ENCODE measurements at regions not wholly inside any gene's neighbourhood (a gene's known extent, or its start where the extent isn't known, plus 50 kb on each side); places are given as distances from the start of the nearest gene placed in this dataset.

DNA sequence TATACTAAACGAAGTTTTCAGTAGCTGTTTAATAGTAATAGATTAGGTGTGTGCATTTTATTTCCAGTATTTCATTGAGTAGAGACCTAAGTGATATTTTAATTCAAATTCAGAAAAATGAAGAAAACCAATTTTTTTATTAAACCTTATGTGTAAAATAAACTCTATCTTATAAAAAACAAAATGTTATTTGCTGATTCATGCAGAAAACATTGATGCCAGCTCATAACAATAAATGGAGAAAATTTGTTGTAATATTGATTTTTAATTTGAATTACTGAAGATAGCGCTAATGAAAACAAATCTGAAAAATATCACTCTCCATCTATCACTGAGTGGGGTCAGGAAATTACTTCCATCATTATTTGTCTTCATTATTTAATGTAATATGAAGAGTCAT is 1177.8 kb upstream of the SEMA6A start:
- Histone ChIP-seq H3K9me3 (ENCODE audit: control insufficient read depth in 1 of 2, low read length in 2 of 2) (no peaks in the 10 kb centered on the region), H3K4me3 (ENCODE audit: low read depth in 1 of 2, low read length in 2 of 2) (no peak overlapping the region), H3K36me3 (ENCODE audit: control insufficient read depth in 1 of 2, insufficient read depth in 2 of 2, low read length in 2 of 2) (no peaks in the 10 kb centered on the region), H3K27me3 (ENCODE audit: control insufficient read depth in 1 of 2, insufficient read depth in 2 of 2, low read length in 2 of 2) (no peaks in the 10 kb centered on the region), H3K4me1 (ENCODE audit: control insufficient read depth in 1 of 2, insufficient read depth in 2 of 2, low read length in 2 of 2) (no peaks in the 10 kb centered on the region), H3K9ac (ENCODE audit: low read depth in 1 of 2, low read length in 2 of 2) (no peak overlapping the region), H3K27ac (ENCODE audit: low read depth, low read length) (no peak overlapping the region)

DNA sequence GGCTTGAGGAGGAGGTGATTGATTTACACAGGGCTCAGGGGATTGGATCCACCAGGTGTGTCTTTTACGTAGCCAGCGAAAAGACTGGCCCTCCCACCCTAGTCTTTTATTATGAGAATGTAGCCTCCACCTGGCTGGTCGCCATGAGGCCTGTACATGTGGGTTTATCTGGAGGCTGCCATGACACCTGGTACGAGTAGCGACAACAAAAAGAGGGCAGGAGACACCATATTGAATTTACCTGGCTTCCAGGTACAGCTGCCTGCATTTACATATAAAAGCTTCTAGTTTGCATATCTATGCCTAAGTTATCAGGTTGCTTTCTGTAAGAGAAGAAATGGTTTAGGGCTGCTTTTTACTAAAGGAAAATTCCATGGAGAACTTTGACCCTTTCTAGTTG is 1173.7 kb upstream of the SEMA6A start:
- Histone ChIP-seq H3K27me3 (ENCODE audit: control insufficient read depth in 1 of 2, insufficient read depth in 2 of 2, low read length in 2 of 2) (no peaks in the 10 kb centered on the region), H3K9ac (ENCODE audit: low read depth in 1 of 2, low read length in 2 of 2) (no peak overlapping the region), H3K27ac (ENCODE audit: low read depth, low read length) (no peak overlapping the region), H3K9me3 (ENCODE audit: control insufficient read depth in 1 of 2, low read length in 2 of 2) (no peaks in the 10 kb centered on the region), H3K4me1 (ENCODE audit: control insufficient read depth in 1 of 2, insufficient read depth in 2 of 2, low read length in 2 of 2) (no peaks in the 10 kb centered on the region), H3K4me3 (ENCODE audit: low read depth in 1 of 2, low read length in 2 of 2) (no peak overlapping the region), H3K36me3 (ENCODE audit: control insufficient read depth in 1 of 2, insufficient read depth in 2 of 2, low read length in 2 of 2) (no peaks in the 10 kb centered on the region)

DNA sequence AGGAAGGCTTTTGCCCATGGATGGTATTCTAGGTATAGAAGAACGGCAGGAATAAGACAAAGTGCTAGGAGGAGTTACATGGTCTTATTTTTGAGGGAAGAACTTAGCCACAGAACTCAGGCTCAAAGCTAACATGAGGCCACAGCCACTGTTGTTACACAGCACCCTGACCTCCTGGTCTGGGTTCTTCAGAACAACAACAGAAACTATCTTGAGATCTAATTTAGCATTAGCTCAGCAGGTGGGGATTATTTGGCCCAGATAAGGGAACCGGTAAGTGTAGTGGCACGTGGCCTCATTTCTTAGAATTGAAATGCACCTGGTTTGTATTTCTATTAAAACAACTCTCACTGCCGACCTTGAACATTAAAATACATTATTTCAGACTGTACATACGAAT is 1168.7 kb upstream of the SEMA6A start:
- Histone ChIP-seq H3K36me3 (ENCODE audit: control insufficient read depth in 1 of 2, insufficient read depth in 2 of 2, low read length in 2 of 2) (no peaks in the 10 kb centered on the region), H3K27ac (ENCODE audit: low read depth, low read length) (no peak overlapping the region), H3K27me3 (ENCODE audit: control insufficient read depth in 1 of 2, insufficient read depth in 2 of 2, low read length in 2 of 2) (no peaks in the 10 kb centered on the region), H3K4me3 (ENCODE audit: low read depth in 1 of 2, low read length in 2 of 2) (no peak overlapping the region), H3K9ac (ENCODE audit: low read depth in 1 of 2, low read length in 2 of 2) (no peak overlapping the region), H3K4me1 (ENCODE audit: control insufficient read depth in 1 of 2, insufficient read depth in 2 of 2, low read length in 2 of 2) (no peaks in the 10 kb centered on the region), H3K9me3 (ENCODE audit: control insufficient read depth in 1 of 2, low read length in 2 of 2) (no peaks in the 10 kb centered on the region)

DNA sequence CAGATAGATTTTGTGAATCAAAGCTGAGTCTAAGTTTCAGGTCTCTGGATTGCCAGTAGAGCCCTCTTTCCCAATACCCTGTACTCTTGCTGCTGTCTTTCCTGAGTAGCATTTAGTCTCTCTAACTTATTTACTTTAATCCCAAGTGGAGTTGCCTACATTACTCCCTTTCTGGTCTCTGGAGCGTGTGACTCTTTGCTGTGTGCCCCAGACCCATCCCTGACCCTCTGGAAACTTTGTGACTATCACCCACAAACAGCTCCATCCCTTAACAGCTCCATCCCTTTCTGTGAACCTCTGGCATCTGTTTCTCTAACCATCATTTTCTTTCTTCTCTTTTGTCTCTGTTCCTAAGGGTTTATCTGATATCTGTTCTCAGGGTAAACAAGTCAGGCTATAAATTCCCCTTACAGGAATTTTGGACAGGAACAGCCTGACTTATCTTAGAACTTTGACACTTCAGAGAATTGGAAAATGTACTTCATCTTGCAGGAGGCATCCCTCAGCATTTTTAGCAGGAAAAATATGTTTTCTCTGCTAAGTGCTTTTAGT is 1167.1 kb upstream of the SEMA6A start:
- H3K9ac ChIP-seq (ENCODE audit: low read depth in 1 of 2, low read length in 2 of 2), result no peak overlapping the region
- no peaks in the 10 kb centered on the region for H3K27me3 ChIP-seq (ENCODE audit: control insufficient read depth in 1 of 2, insufficient read depth in 2 of 2, low read length in 2 of 2)
- no peaks in the 10 kb centered on the region for H3K4me1 ChIP-seq (ENCODE audit: control insufficient read depth in 1 of 2, insufficient read depth in 2 of 2, low read length in 2 of 2)
- no peak overlapping the region for H3K27ac ChIP-seq (ENCODE audit: low read depth, low read length)
- no peaks in the 10 kb centered on the region for H3K9me3 ChIP-seq (ENCODE audit: control insufficient read depth in 1 of 2, low read length in 2 of 2)
- no peaks in the 10 kb centered on the region for H3K36me3 ChIP-seq (ENCODE audit: control insufficient read depth in 1 of 2, insufficient read depth in 2 of 2, low read length in 2 of 2)
- no peak overlapping the region for H3K4me3 ChIP-seq (ENCODE audit: low read depth in 1 of 2, low read length in 2 of 2)

DNA sequence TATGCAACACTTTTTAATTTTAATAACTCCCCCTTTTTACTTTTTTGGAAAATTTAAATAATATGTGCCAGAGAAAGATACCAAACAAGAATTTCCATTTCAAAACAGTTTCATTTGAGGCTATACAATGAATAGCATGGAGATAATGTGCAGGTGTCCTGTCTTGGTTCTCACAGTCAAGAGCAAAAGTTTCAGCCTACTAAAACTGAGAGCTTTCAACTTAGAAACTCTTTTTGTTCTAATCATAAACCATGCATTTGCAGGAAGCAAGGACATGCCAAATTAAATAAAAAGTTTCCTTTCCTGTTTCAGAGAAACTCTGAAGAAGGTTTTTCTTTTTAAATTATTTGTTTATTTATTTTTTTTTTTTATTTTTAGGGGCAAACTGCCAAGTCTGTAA is 1165.6 kb upstream of the SEMA6A start:
- Histone ChIP-seq H3K4me1 (ENCODE audit: control insufficient read depth in 1 of 2, insufficient read depth in 2 of 2, low read length in 2 of 2) (no peaks in the 10 kb centered on the region), H3K9me3 (ENCODE audit: control insufficient read depth in 1 of 2, low read length in 2 of 2) (no peaks in the 10 kb centered on the region), H3K27me3 (ENCODE audit: control insufficient read depth in 1 of 2, insufficient read depth in 2 of 2, low read length in 2 of 2) (no peaks in the 10 kb centered on the region)

DNA sequence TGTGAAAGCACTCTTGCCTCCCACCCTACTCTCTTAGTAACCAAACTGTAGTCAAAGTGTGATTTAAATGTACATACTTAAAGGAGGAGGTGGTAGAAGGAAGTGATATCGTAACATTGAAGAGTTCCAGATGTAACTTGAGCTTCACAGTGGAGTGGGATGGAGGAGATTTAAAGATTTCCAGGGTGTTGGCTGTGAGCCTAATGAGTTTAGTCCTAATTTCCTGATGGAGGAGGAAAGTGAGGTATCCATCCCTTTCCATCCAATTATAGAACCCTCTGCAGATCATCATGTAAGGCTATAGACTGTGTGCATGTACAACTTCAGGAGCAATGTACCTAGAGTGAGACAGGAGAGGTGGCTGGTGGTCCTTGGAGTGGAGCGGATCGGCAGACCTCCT is 1163.9 kb upstream of the SEMA6A start:
- Histone ChIP-seq H3K4me1 (ENCODE audit: control insufficient read depth in 1 of 2, insufficient read depth in 2 of 2, low read length in 2 of 2) (no peaks in the 10 kb centered on the region), H3K4me3 (ENCODE audit: low read depth in 1 of 2, low read length in 2 of 2) (no peak overlapping the region), H3K9ac (ENCODE audit: low read depth in 1 of 2, low read length in 2 of 2) (no peak overlapping the region), H3K27me3 (ENCODE audit: control insufficient read depth in 1 of 2, insufficient read depth in 2 of 2, low read length in 2 of 2) (no peaks in the 10 kb centered on the region), H3K36me3 (ENCODE audit: control insufficient read depth in 1 of 2, insufficient read depth in 2 of 2, low read length in 2 of 2) (no peaks in the 10 kb centered on the region), H3K9me3 (ENCODE audit: control insufficient read depth in 1 of 2, low read length in 2 of 2) (no peaks in the 10 kb centered on the region), H3K27ac (ENCODE audit: low read depth, low read length) (no peak overlapping the region)

More for the DNA sequence above, 1165.6 kb upstream of the SEMA6A start:
- H3K36me3 ChIP-seq (ENCODE audit: control insufficient read depth in 1 of 2, insufficient read depth in 2 of 2, low read length in 2 of 2), result no peaks in the 10 kb centered on the region
- no peak overlapping the region for H3K9ac ChIP-seq (ENCODE audit: low read depth in 1 of 2, low read length in 2 of 2)
- no peak overlapping the region for H3K27ac ChIP-seq (ENCODE audit: low read depth, low read length)
- no peak overlapping the region for H3K4me3 ChIP-seq (ENCODE audit: low read depth in 1 of 2, low read length in 2 of 2)

DNA sequence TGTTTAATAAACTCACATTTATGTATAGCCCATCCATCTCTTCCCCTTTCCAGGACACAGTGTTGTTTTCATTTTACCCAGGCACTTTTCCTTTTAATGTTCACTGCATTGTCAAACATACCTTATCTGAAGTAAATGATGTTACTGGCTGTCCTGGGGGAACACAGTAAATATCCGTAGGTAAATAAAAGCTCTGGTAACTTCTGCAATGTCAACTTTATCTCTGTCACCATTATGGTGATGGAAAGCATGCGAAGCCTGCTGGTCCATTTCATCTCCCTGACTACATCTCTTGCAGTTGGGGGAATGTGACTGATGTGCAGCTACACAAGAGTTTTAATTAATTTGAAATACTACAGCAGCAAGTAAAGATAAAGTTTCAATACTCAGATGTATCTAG is 1162.1 kb upstream of the SEMA6A start:
- Histone ChIP-seq H3K4me1 (ENCODE audit: control insufficient read depth in 1 of 2, insufficient read depth in 2 of 2, low read length in 2 of 2) (no peaks in the 10 kb centered on the region), H3K4me3 (ENCODE audit: low read depth in 1 of 2, low read length in 2 of 2) (no peak overlapping the region), H3K27me3 (ENCODE audit: control insufficient read depth in 1 of 2, insufficient read depth in 2 of 2, low read length in 2 of 2) (no peaks in the 10 kb centered on the region), H3K27ac (ENCODE audit: low read depth, low read length) (no peak overlapping the region), H3K9ac (ENCODE audit: low read depth in 1 of 2, low read length in 2 of 2) (no peak overlapping the region), H3K9me3 (ENCODE audit: control insufficient read depth in 1 of 2, low read length in 2 of 2) (no peaks in the 10 kb centered on the region), H3K36me3 (ENCODE audit: control insufficient read depth in 1 of 2, insufficient read depth in 2 of 2, low read length in 2 of 2) (no peaks in the 10 kb centered on the region)

DNA sequence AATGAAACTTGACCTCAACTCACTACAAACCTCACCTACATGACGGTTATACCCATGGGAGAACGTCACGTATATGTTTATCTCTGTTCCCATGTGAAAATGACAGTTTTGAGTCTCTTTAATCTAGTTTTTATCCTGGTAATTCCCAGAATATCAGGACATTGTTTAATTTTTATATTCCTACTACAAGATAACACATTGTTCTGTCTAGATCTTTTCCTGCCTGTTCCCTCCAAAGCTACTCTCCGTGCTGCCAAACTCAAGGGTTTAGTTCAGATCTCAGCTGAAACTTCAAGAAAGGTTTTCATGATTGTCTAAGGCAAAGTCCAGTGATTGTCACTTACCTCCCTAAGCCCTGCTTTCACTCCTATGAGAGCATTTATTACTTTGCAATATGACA is 1159.4 kb upstream of the SEMA6A start:
- no peaks in the 10 kb centered on the region for H3K4me1 ChIP-seq (ENCODE audit: control insufficient read depth in 1 of 2, insufficient read depth in 2 of 2, low read length in 2 of 2)
- H3K9me3 ChIP-seq (ENCODE audit: control insufficient read depth in 1 of 2, low read length in 2 of 2), result no peaks in the 10 kb centered on the region
- no peak overlapping the region for H3K27ac ChIP-seq (ENCODE audit: low read depth, low read length)
- H3K9ac ChIP-seq (ENCODE audit: low read depth in 1 of 2, low read length in 2 of 2), result no peak overlapping the region
- no peaks in the 10 kb centered on the region for H3K36me3 ChIP-seq (ENCODE audit: control insufficient read depth in 1 of 2, insufficient read depth in 2 of 2, low read length in 2 of 2)
- no peaks in the 10 kb centered on the region for H3K27me3 ChIP-seq (ENCODE audit: control insufficient read depth in 1 of 2, insufficient read depth in 2 of 2, low read length in 2 of 2)
- H3K4me3 ChIP-seq (ENCODE audit: low read depth in 1 of 2, low read length in 2 of 2), result no peak overlapping the region

DNA sequence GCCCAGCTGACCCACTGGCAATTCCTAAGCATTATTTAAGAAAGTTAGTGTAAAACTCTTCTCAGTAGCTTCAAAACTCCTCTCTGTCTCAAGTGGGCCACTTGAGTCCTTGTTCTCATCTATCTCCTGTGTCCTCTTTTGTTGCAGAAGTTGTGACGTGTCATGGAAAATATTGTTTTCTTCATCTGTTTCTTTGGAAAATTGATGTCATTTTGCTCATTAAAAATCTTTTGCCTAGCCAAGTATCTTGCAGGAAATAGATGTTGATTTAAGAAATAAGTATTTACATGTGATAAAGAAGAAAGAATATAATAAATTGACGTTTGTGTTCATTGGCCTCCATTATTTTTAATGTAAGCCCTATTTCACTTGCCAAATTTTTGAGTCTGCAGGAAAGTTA is 1158.4 kb upstream of the SEMA6A start:
- no peaks in the 10 kb centered on the region for H3K27me3 ChIP-seq (ENCODE audit: control insufficient read depth in 1 of 2, insufficient read depth in 2 of 2, low read length in 2 of 2)
- no peak overlapping the region for H3K9ac ChIP-seq (ENCODE audit: low read depth in 1 of 2, low read length in 2 of 2)
- H3K4me1 ChIP-seq (ENCODE audit: control insufficient read depth in 1 of 2, insufficient read depth in 2 of 2, low read length in 2 of 2), result no peaks in the 10 kb centered on the region
- H3K9me3 ChIP-seq (ENCODE audit: control insufficient read depth in 1 of 2, low read length in 2 of 2), result no peaks in the 10 kb centered on the region
- H3K27ac ChIP-seq (ENCODE audit: low read depth, low read length), result no peak overlapping the region
- H3K36me3 ChIP-seq (ENCODE audit: control insufficient read depth in 1 of 2, insufficient read depth in 2 of 2, low read length in 2 of 2), result no peaks in the 10 kb centered on the region
- H3K4me3 ChIP-seq (ENCODE audit: low read depth in 1 of 2, low read length in 2 of 2), result no peak overlapping the region

DNA sequence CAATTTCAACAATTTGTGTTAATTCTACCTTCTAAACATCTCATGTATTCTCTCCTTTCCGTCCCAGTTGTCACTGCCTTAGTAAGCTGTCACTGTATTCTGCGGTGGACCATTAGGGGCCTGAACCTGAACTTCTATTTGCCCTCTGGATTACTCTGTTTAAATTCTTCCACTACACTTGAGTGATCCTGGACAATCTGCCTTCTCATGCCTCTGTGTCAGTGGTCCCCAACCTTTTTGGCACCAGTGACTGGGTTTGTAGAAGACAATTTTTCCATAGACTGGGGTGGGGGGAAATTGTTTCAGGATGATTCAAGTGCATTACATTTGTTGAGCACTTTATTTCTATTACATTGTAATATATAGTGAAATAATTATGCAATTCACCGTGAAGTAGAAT is 1157.6 kb upstream of the SEMA6A start:
- Histone ChIP-seq H3K9me3 (ENCODE audit: control insufficient read depth in 1 of 2, low read length in 2 of 2) (no peaks in the 10 kb centered on the region), H3K9ac (ENCODE audit: low read depth in 1 of 2, low read length in 2 of 2) (no peak overlapping the region), H3K27ac (ENCODE audit: low read depth, low read length) (no peak overlapping the region), H3K4me1 (ENCODE audit: control insufficient read depth in 1 of 2, insufficient read depth in 2 of 2, low read length in 2 of 2) (no peaks in the 10 kb centered on the region), H3K27me3 (ENCODE audit: control insufficient read depth in 1 of 2, insufficient read depth in 2 of 2, low read length in 2 of 2) (no peaks in the 10 kb centered on the region), H3K4me3 (ENCODE audit: low read depth in 1 of 2, low read length in 2 of 2) (no peak overlapping the region), H3K36me3 (ENCODE audit: control insufficient read depth in 1 of 2, insufficient read depth in 2 of 2, low read length in 2 of 2) (no peaks in the 10 kb centered on the region)

DNA sequence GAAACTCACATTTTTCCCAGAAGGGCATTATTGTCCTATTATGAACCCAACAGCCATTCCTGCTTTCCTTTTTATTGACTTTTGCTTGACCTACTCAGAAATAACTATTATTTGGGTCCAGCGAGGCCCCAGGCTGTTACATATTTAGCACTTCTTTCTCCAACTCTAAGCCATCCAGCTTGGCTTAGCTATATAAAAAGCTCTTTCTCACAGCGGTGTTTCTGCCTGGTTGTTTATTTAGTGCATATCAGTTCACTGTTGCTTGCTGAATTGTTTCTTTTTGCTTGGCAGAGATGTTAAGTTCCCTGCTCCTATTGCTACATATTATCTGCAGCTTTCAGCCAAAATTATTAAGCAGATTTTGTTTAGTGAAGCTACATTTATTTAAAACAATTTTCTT is 1156.8 kb upstream of the SEMA6A start:
- H3K27me3 ChIP-seq (ENCODE audit: control insufficient read depth in 1 of 2, insufficient read depth in 2 of 2, low read length in 2 of 2), result no peaks in the 10 kb centered on the region
- H3K4me1 ChIP-seq (ENCODE audit: control insufficient read depth in 1 of 2, insufficient read depth in 2 of 2, low read length in 2 of 2), result no peaks in the 10 kb centered on the region
- H3K36me3 ChIP-seq (ENCODE audit: control insufficient read depth in 1 of 2, insufficient read depth in 2 of 2, low read length in 2 of 2), result no peaks in the 10 kb centered on the region
- no peaks in the 10 kb centered on the region for H3K9me3 ChIP-seq (ENCODE audit: control insufficient read depth in 1 of 2, low read length in 2 of 2)
- no peak overlapping the region for H3K9ac ChIP-seq (ENCODE audit: low read depth in 1 of 2, low read length in 2 of 2)
- no peak overlapping the region for H3K4me3 ChIP-seq (ENCODE audit: low read depth in 1 of 2, low read length in 2 of 2)
- no peak overlapping the region for H3K27ac ChIP-seq (ENCODE audit: low read depth, low read length)
